SKM-1 treated with dmso at 0.1 percent for 144 hours (cell line): ENCODE measurements at regions not wholly inside any gene's neighbourhood (a gene's known extent, or its start where the extent isn't known, plus 50 kb on each side); places are given as distances from the start of the nearest gene placed in this dataset.
"Not testable (repeated sequence)": the region's sequence is repeated elsewhere in the genome, so short reads cannot be mapped to it uniquely, and the experiment has no call there.

Experiments used
- DNase-seq: peaks from one replicate; lab custom pipeline; 2025; ENCODE audit not compliant: unreplicated experiment; lab: John Stamatoyannopoulos, UW

DNA sequence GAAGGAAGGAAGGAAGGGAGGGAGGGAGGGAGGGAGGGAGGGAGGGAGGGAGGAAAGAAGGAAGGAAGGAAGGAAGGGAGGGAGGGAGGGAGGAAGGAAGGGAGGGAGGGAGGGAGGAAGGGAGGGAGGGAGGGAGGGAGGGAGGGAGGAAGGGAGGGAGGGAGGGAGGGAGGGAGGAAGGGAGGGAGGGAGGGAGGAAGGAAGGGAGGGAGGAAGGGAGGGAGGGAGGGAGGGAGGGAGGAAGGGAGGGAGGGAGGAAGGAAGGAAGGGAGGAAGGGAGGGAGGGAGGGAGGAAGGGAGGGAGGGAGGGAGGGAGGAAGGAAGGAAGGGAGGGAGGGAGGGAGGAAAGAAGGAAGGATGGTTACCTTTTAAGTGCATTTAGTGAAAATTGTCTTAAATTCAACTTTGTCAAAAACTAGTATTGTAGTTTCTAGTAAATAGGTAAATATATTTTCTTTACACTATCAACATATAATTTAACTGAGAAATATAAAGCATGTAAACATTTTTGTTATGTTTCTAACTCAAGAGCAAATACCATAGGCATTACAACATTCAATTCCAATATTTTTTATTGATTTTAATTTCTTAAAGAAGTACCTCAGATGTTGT, 776.4 kb upstream of the ADGRL3 start:
- not testable (repeated sequence) for DNase-seq

DNA sequence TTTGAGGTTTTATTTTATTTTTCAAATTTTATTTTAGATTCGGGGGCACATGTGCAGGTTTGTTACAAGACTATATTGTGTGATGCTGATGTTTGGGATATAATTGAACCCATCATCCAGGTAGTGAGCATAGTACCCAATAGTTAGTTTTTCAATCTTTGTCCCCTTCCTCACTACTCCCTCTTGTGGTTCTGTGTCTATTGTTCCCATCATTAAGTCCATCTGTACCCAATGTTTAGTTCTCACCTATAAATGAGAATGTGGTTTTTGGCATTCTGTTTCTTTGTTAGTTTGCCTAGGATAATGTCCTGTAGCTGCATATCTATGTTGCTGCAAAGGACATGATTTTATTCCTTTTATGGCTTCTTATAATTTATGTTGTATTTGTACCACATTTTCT, 767.2 kb upstream of the ADGRL3 start:
- no peak for DNase-seq

DNA sequence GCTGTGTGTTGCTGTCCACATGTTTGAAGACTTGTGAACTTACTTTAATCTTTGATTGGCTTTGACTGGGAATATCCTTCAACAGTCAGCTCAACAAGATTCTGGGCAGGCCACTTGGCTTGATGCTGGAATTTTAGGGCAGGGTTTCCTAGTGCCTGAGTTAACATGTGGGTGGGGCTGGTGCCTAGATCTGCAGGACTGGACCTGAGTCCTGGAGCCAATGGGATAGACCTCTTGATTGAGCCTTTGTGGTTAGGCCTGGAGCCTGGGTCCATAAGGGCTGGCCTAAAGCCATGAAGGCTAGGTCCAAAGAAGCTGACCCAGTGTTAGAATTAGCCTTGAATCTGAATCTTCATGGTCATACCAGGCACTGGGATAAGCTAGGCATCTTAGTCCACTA, 757.1 kb upstream of the ADGRL3 start:
- DNase-seq: no peak

DNA sequence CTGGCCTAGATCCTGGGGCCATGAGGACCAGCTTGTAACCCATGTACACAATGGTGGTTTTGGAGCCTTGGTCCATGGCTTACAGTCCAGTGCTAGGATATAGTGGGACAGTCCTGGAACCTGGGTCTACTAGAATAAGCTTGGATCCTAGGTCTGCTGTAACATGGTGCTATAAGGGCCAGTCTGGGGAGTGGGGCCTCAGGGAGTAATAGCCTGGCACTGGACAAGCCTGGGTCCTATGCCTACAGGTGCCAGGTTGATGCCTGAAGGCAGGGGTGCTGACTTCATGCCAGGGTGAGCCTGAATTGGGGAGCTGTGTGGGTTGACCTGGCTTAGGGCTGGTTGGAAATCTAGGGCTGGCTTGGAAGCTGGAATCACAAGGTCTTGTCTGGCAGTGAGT, 756.3 kb upstream of the ADGRL3 start:
- no peak for DNase-seq

DNA sequence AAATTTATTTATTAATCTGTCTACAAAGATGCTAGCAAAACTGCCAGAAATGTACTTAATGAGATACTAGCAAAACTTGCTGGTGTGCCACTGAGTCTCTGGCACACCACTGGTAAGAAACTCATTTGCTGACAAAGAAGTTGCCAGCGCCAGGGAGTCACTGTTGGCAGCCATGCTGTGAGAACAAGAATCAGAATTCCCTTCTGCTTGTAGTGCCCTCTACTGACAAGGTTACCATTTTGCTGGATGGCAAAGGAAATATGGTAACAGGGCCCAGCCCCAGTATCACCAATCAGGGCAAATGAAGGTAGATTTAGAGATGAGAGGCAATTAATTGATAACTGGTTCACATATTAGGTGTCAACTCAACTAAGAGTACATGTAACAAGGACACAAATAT, 750.1 kb upstream of the ADGRL3 start:
- DNase-seq: no peak

DNA sequence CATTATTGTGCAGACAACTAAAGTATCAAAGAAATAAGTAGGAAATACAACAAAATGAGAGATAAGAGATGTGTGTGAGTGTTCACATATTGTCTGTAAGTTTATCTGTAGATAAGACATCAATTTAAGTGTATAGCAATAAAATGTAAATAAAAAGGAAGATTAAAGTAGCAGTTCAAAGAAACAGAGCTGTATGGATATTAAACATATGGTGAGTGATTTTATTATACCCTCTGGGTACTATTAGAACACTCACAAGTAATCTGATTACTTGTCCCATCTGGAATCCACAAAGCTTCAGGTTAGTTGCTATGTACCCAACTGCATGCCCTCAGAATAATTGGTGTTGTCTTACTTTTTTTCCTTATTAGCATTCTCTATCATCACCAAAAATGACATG, 747.9 kb upstream of the ADGRL3 start:
- no peak for DNase-seq

DNA sequence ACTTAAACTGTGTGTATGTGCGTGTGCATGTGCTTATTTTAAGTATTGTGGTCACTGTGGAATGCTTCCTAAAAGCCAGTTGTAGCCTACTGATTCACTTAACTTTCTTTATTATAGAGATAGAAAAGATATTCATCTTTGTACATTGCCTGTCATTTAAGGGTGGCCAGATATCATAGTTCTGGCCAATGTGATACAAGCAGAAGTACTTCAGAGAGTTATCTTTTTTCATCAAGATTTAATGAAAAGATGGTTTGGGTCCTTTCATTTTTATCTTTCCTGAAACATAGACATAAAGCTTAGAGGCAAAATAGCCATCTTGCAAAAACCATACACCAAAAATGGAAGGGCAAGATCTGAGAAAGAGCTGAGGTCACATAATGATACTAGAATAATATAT, 744.7 kb upstream of the ADGRL3 start:
- no peak for DNase-seq

DNA sequence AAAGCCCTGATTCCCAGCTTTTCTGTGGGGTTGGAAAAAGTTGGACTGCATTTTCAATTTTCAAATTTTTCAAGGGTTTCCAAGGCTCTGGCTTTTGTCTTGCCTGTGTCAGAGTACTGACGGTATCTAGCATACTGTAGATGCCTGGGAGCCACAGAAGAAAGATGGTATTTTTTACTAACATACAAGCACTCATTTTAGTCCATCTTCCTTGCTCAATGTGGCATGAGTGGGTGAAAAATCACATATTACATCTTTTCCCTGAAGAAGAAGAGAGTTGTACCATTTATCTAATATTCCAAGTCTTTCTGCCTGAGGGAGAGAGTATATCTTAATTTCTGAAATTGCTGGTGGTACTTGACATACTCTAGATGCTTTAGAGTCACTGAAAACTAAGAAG, 738.6 kb upstream of the ADGRL3 start:
- no peak for DNase-seq

DNA sequence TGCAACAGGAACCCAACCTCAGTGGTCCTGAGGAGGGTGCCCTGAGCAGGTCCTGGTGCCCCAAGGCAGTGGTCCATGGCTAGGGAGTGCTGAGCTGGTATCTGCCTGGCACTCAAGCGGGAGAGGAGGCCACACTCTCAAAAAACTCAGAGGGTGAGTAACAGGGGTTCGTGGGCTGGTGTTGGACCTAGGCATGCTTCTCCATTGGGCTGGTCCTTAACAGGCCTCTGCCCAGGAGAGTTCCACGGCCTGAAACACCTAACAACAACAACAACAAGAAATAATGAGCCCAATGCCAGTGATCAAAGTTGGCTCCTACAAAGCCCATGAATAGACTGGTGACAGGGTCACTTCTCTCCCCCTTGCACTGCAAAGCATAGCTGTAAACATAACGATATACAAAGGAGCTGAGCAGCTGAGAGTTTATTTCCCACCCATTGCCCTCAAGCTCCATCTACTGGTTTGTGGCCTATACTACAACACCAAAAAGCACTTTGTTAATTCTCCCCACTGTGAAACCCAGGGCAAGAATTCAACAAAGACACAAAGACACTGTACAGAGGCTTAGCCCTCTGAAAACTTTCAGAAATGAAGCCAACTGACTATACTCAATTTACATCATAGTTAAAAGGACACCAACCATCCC, 736.1 kb upstream of the ADGRL3 start:
- DNase-seq: peak; percentile 26

DNA sequence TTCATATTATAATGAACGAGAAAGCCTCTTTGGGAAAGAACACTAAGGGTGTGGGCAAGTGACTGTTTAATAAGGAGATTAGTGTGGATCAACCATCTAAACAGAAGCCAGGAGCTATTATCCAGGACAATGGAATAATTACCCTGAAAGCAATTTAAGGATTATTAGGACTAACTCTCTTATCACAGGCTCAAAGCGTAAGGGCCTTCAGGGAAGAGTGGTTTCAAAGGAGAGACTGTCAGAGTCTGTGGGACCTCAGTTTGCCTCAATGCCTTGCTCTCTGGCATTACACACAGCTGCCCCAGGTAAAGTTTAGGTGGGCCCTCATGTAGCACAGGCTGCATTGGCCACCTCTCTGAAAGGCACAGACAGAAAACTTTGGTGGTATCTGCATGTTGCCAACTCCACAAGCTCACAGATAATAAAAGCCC, 717.2 kb upstream of the ADGRL3 start:
- DNase-seq: no peak

DNA sequence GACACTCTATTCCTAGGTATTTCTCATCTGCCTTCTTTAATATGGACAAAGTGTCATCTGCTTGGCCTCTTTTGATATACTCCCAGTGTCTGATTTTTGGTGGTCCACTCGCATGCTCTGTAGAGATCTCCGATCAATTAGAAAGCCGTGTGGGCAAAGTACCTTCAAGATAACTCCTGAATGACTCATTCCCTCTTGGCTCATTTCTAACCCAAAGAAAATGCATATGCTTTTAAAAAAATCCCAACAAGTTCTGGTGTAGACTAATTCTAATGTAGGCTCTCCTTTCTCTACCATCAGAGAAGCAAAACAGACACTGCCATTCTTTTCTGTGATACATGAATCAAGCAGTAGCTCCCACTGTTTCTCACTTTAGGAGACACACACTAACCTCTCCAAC, 714.9 kb upstream of the ADGRL3 start:
- DNase-seq: no peak

DNA sequence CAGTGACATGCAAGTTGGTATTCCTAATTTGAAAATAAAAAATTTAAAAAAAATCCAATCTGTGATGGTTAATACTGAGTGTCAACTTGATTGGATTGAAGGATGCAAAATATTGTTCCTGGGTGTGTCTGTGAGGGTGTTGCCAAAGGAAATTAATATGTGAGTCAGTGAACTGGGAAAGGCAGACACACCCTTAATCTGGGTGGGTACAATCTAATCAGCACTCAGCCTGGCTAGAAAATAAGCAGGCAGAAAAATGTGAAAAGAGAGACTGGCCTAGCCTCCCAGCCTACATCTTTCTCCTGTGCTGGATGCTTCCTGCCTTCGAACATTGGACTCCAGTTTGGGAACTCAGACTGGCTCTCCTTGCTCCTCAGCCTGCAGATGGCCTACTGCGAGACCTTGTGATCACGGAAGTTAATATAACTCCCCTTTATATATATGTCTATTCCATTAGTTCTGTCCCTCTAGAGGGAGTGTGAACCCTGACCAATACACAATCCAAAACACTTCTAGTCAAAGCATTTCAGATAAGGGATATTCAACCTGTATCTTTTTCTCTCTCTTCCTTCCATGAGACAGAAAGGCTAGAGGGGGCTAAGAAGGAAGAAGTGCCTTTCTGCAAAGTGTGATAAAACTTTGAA, 712.9 kb upstream of the ADGRL3 start:
- DNase-seq: not testable (repeated sequence)

DNA sequence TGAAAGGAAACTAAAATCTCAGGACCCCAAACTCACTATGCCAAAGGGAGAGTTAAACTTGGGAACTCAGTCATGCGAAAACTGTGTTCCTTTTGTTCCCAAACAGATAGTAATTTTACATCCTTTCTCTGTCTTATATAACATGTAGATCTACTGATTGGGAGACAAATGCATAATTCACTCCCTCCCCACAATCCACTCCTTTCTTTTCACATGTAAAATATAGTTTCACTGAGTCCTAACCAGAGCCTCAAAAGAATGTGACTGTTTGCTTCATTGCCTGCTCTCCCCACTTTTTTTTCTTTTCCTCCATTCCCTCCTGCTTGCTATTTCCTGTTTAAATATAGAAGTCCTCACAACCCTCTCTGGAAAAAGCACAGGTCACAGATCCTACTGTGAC, 699.3 kb upstream of the ADGRL3 start:
- no peak for DNase-seq

DNA sequence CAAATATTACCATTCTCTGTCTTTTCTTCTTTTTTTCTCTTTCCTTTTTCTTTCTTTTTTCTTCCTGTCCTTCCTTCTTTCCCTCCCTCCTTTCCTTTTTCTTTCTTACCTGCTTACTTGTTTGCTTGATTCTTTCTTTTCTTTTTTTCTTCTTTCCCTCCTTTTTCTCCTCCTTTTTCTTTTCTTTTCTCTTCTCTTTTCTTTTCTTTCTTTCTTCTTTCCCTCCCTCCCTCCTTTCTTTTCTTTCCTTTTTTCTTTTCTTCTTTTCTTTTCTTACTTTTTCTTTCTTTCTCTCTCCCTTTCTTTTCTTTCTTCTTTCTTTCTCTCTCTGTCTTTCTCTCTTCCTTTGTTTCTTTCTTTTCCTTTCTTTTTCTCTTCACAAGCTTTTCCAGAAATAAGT, 697.4 kb upstream of the ADGRL3 start:
- no peak for DNase-seq

DNA sequence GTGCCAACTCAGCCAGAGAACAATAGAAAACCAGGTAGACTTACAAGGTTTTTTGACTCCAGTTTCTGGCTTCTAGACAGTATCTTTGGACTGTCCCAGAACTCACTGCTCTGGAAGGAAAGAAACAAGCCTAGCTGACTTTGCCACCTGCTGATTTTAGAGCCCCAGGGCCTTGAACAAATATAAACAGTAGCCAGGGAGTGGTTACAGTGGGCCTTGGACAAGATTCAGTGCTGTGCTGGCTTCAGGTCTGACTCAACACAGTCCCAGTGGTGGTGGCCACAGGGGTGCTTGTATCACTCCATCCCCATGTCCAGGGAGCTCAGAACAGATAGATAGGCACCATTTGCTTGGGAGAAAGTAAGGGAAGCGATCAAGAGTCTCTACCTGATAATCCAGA, 694.1 kb upstream of the ADGRL3 start:
- no peak for DNase-seq

DNA sequence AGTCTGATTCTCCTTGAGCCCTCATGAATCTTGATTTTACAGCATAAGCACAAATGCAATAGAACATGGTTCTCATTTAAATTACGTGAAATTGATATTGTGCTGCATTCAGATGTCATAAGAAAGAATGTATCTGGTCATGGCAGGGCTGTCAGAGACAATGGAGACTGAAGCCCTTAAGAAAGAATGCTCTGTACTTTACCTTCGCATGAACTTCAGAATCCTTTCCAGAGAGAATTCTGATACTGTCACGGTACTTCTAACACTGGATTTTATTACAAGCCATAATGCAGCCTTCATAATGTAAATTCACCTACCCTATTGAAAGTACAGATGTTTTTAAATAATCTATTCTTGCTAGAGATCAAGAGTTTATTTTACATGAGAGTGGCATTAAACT, 677.9 kb upstream of the ADGRL3 start:
- no peak for DNase-seq

DNA sequence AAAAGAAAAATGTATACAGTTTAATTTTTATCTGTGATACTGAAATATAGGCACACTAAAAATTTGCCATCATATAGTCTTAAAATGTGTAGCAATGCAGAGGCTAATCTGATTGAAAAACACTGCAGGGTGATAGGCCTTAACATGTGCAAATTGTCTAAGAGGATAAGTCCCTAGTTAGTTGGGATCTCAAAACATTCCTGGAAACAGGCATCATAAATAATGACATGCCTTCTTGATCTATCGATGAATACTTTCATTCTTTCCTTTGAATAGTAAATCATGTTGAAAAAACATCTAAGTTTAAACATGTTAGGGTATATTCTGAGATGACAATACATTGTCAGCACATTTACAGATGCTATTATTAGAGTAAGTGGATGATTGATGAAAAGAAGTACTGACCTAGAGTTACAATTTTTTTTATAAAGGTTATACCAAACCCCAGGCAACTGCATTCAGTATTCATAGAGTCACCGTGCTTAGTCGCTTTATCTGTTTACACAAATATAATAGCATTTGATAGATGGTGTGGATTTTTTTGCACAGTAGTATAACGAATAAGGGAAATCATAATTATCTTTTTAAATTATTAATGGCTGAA, 668.2 kb upstream of the ADGRL3 start:
- no peak for DNase-seq

DNA sequence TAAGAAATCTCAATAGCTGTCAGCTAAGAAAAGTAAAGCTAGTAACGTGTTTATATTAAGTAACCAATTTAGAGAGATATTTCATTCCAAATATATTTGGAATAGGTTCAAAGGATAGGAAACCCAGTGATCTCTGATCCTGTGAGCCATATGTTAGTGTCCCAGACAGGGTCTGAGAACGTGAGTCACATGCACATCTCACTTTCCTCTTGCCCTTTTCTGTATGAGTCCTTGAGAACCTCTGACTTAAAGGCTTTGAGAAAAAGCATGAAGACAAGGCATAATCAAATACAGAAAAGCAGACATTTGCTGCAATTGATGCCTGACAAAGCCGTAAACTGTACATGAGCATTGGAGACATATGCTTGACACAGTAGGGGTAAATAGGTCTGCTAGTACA, 655.1 kb upstream of the ADGRL3 start:
- DNase-seq: no peak

DNA sequence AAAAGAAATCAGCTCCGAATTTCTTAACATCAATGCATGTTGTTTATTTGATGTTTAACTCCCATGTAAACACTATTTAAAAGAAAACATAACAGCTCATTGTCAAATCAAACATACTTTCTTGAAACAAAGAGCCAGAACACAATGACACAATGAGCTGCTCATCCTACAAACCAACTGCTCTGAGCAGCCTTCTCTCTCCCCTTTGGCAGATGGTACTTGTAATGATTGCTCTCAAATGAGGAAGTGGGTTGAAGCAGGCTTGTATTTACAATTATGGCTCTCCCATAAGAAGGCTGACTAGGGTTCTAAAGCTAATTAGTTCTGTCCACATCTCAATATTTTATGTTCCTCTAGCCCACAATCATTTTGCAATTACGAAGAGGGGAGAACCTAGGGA, 637.8 kb upstream of the ADGRL3 start:
- peak; percentile 23 for DNase-seq

DNA sequence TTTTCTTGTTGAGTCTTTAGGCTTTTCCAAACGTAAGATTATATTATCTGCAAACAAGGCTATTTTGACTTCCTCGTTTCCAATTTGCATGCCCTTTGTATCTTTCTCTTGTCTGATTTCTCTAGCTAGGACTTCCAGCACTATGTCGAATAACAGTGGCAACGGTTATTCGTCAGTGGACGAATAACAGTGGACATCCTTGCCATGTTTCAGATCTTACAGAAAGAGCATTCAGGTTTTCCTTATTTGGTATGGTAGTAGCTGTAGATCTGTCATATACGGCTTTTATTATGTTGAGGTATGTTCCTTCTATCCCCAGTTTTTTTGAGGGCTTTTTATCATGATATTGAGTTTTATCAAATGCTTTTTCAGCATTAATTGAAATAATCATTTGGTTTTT, 634.6 kb upstream of the ADGRL3 start:
- no peak for DNase-seq

DNA sequence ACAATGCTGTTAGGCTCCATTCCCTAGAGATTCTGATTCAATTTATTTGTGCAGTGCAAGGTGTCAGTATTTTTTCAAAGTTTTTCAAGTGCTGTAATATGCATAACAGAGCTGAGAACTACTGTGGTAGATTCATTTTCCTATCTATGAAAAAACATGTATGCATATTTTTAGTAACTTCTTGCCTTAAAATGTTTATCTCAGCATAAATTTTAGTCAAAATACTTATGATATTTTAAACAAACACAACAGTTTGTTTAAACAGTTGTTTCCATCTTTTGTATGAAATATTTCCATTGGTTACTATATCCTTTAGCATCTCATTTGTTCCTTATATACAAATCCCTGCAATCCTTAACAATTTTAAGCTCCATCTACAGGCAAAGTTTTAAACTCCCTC, 624.8 kb upstream of the ADGRL3 start:
- no peak for DNase-seq

DNA sequence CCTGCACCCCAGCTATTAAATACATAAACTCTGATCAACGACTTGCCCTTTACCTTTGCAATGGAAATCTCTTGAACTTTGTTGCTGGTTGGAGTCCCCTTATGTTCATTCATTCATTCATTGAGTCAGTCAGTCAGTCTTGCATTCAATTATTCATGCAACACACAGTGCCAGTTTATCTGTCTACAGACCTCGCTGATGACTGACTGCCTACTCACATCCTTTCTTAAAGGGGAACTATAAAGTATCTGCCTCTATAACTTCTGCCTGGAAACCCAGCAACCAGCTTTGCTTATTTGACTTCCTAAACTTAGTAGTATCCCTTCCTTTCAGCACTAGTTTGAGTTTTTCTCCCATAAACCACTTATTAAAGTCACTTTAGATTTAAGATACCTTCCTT, 620.8 kb upstream of the ADGRL3 start:
- DNase-seq: no peak
